H1 (cell line): ENCODE measurements at regions not wholly inside any gene's neighbourhood (a gene's known extent, or its start where the extent isn't known, plus 50 kb on each side); places are given as distances from the start of the nearest gene placed in this dataset.

Source experiments
- CTCF ChIA-PET: fragments of 300-600 bp; sonication (Branson Sonifier 250); formaldehyde crosslinking; loops from one replicate; lab custom pipeline; 2021; ENCODE audit not compliant: partially characterized antibody; lab: Charles Lee
- POLR2A ChIA-PET: fragments of 300-600 bp; sonication (Branson Sonifier 250); formaldehyde crosslinking; loops from one replicate; lab custom pipeline; 2021; ENCODE audit warnings: inconsistent platforms; ENCODE audit not compliant: partially characterized antibody; lab: Charles Lee
- DNase-seq, 2 experiments: peaks; one replicate each; pipeline versions ENCODE4 v3.0.0 to v3.0.0-alpha.2; 2010 to 2022; ENCODE audit warnings: low spot score in 2 of 2, low read depth in 1 of 2, mixed read lengths in 1 of 2
- FAIRE-seq: peaks from 2 replicates; lab custom pipeline; 2011; peaks lifted over from hg19 to GRCh38; lab: Jason Lieb, UNC
- H2AFZ ChIP-seq: 2 replicates; pipeline ENCODE4 v1.8.1; 2012; ENCODE audit warnings: low read length, inconsistent platforms
- H2AK5ac ChIP-seq: 2 replicates; pipeline ENCODE4 v1.6.1; 2013; ENCODE audit warnings: low read depth, low read length
- H2BK120ac ChIP-seq: replicated peaks from 2 replicates; pipeline ENCODE3; 2013; ENCODE audit warnings: low read depth, low read length, inconsistent platforms
- H2BK12ac ChIP-seq: 2 replicates; pipeline ENCODE4 v1.6.1; 2013; ENCODE audit warnings: low read depth, low read length
- H2BK15ac ChIP-seq: 2 replicates; pipeline ENCODE4 v1.6.1; 2013; ENCODE audit warnings: low read length
- H2BK20ac ChIP-seq: 2 replicates; pipeline ENCODE4 v1.6.1; 2013; ENCODE audit warnings: low read length
- H2BK5ac ChIP-seq: 2 replicates; pipeline ENCODE4 v1.6.1; 2013; ENCODE audit warnings: low read depth, low read length
- H3K14ac ChIP-seq: 2 replicates; pipeline ENCODE4 v1.6.1; 2013; ENCODE audit warnings: inconsistent platforms; ENCODE audit not compliant: insufficient read length
- H3K18ac ChIP-seq: 2 replicates; pipeline ENCODE4 v1.6.1; 2013; ENCODE audit warnings: low read length; ENCODE audit errors: extremely low read depth
- H3K23ac ChIP-seq: 2 replicates; pipeline ENCODE4 v1.6.1; 2013; ENCODE audit warnings: inconsistent platforms; ENCODE audit not compliant: insufficient read length
- H3K23me2 ChIP-seq: 2 replicates; pipeline ENCODE4 v1.6.1; 2013; ENCODE audit warnings: low read depth, low read length
- H3K27ac ChIP-seq: 2 replicates; pipeline ENCODE4 v1.6.1; 2011; ENCODE audit warnings: low read depth, low read length, inconsistent platforms
- H3K27me3 ChIP-seq, 4 experiments: replicated peaks in 1 of 4; 1 replicate in 1 of 4; 2 replicates in 3 of 4; pipeline versions ENCODE4 v1.6.1 to v1.8.1; 2011 to 2013; ENCODE audit warnings: low read length in 3 of 4, mild to moderate bottlenecking in 3 of 4, inconsistent platforms in 2 of 4, mixed read lengths in 2 of 4, moderate library complexity in 1 of 4; ENCODE audit not compliant: control insufficient read depth in 3 of 4, insufficient read depth in 3 of 4; ENCODE audit errors: extremely low read depth in 1 of 4
- H3K36me3 ChIP-seq, 4 experiments: 2 replicates each; pipeline versions ENCODE4 v1.6.1 to v1.8.1; 2011 to 2013; ENCODE audit warnings: mild to moderate bottlenecking in 4 of 4, low read length in 3 of 4, moderate library complexity in 2 of 4, control low read depth in 1 of 4, inconsistent platforms in 1 of 4; ENCODE audit not compliant: insufficient read depth in 4 of 4, control insufficient read depth in 2 of 4
- H3K4ac ChIP-seq: replicated peaks from 2 replicates; pipeline ENCODE3; 2013; ENCODE audit warnings: low read length, low read depth, mixed read lengths, inconsistent platforms; ENCODE audit not compliant: insufficient read length
- H3K4me1 ChIP-seq, 4 experiments: replicated peaks in 1 of 4; 1 replicate in 1 of 4; 2 replicates in 3 of 4; pipeline versions ENCODE4 v1.6.1 to v1.8.1; 2011 to 2013; ENCODE audit warnings: low read length in 3 of 4, inconsistent platforms in 2 of 4, mixed read lengths in 1 of 4; ENCODE audit not compliant: insufficient read depth in 4 of 4, control insufficient read depth in 3 of 4
- H3K4me2 ChIP-seq, 2 experiments: 2 replicates each; pipeline versions ENCODE4 v1.6.1 to v1.8.1; 2011 to 2013; ENCODE audit warnings: low read depth in 2 of 2, low read length in 2 of 2, control low read depth in 1 of 2, inconsistent platforms in 1 of 2, mild to moderate bottlenecking in 1 of 2; ENCODE audit not compliant: insufficient read depth in 1 of 2
- H3K4me3 ChIP-seq, 4 experiments: fragments of 200-600, 300-600 bp in 1 of 4; sonication (generic), shearing (Covaris generic), sonication (Bioruptor Twin) in 1 of 4; 2 replicates each; pipeline versions ENCODE4 v1.5.1 to v1.8.1; 2011 to 2016; ENCODE audit warnings: low read length in 4 of 4, low read depth in 3 of 4, control low read depth in 2 of 4, inconsistent platforms in 2 of 4, mild to moderate bottlenecking in 2 of 4, mixed read lengths in 1 of 4, moderate library complexity in 1 of 4; ENCODE audit not compliant: insufficient read depth in 2 of 4; ENCODE audit errors: extremely low read depth in 1 of 4
- H3K56ac ChIP-seq: replicated peaks from 2 replicates; pipeline ENCODE3; 2013; ENCODE audit warnings: low read depth, mild to moderate bottlenecking, mixed read lengths, low read length, inconsistent platforms; ENCODE audit not compliant: insufficient read length
- H3K79me1 ChIP-seq: 2 replicates; pipeline ENCODE4 v1.6.1; 2013; ENCODE audit warnings: low read depth, low read length, control low read depth
- H3K79me2 ChIP-seq, 2 experiments: 2 replicates each; pipeline versions ENCODE4 v1.6.1 to v1.8.1; 2012 to 2013; ENCODE audit warnings: low read length in 2 of 2, mild to moderate bottlenecking in 2 of 2, inconsistent platforms in 1 of 2; ENCODE audit not compliant: insufficient read depth in 2 of 2, control insufficient read depth in 1 of 2
- H3K9ac ChIP-seq, 4 experiments: replicated peaks in 1 of 4; 1 replicate in 1 of 4; 2 replicates in 3 of 4; pipeline versions ENCODE4 v1.6.1 to v1.8.1; 2011 to 2013; ENCODE audit warnings: low read depth in 3 of 4, low read length in 3 of 4, control low read depth in 2 of 4, mild to moderate bottlenecking in 2 of 4, moderate library complexity in 2 of 4, inconsistent platforms in 1 of 4; ENCODE audit errors: extremely low read depth in 1 of 4
- H3K9me3 ChIP-seq, 2 experiments: 2 replicates each; pipeline versions ENCODE4 v1.6.1 to v1.8.1; 2012 to 2013; ENCODE audit warnings: mild to moderate bottlenecking in 2 of 2, moderate library complexity in 2 of 2, control low read depth in 1 of 2, inconsistent platforms in 1 of 2, low read depth in 1 of 2, low read length in 1 of 2, mixed read lengths in 1 of 2; ENCODE audit not compliant: insufficient read depth in 2 of 2
- H4K20me1 ChIP-seq, 2 experiments: replicated peaks in 1 of 2; 2 replicates each; pipeline versions ENCODE3 to v1.8.1; 2011 to 2013; ENCODE audit warnings: inconsistent platforms in 2 of 2, low read length in 2 of 2, mild to moderate bottlenecking in 1 of 2; ENCODE audit not compliant: insufficient read depth in 2 of 2, control insufficient read depth in 1 of 2
- H4K5ac ChIP-seq: 2 replicates; pipeline ENCODE4 v1.6.1; 2013; ENCODE audit warnings: low read length, low read depth, mixed read lengths, inconsistent platforms; ENCODE audit not compliant: insufficient read length
- H4K8ac ChIP-seq: 2 replicates; pipeline ENCODE4 v1.8.0; 2013; ENCODE audit warnings: mild to moderate bottlenecking, moderate library complexity, low read length, inconsistent platforms; ENCODE audit not compliant: insufficient read depth; ENCODE audit errors: extremely low read depth
- H4K91ac ChIP-seq: replicated peaks from 2 replicates; pipeline ENCODE3; 2013; ENCODE audit warnings: low read length, mixed read lengths, inconsistent platforms; ENCODE audit not compliant: insufficient read length
- CREB1 ChIP-seq: IDR thresholded peaks from 2 replicates; pipeline ENCODE4 v1.6.1; 2012; ENCODE audit warnings: inconsistent platforms
- EZH2 ChIP-seq: fragments of 200-600 bp; sonication (generic); IDR thresholded peaks from 2 replicates; pipeline ENCODE4 v1.7.1; 2012; ENCODE audit warnings: low read depth, mild to moderate bottlenecking, moderate library complexity, low read length, inconsistent platforms; ENCODE audit not compliant: severe bottlenecking
- WGBS, 2 experiments: shearing (Covaris generic) in 1 of 2; methylation state at CpG; one replicate each; pipeline versions ENCODE4 v1.1.6 to v1.1.7; 2013 to 2015; ENCODE audit warnings: low lambda C conversion rate in 2 of 2, mixed read lengths in 2 of 2, inconsistent platforms in 1 of 2, low coverage in 1 of 2, missing lambda C conversion rate in 1 of 2; ENCODE audit not compliant: insufficient replicate concordance in 2 of 2, insufficient coverage in 1 of 2, insufficient read length in 1 of 2; ENCODE audit errors: extremely low coverage in 1 of 2, missing lambda C conversion rate in 1 of 2; 5-methylcytosine and 5-hydroxymethylcytosine counted together
- TF ChIP-seq, protein P1 (sequence below): IDR thresholded peaks from 2 replicates; pipeline ENCODE4 v1.6.1; 2012; ENCODE audit warnings: inconsistent platforms
- TF ChIP-seq, protein P2 (sequence below): IDR thresholded peaks from 2 replicates; pipeline ENCODE4 v1.6.1; 2012; ENCODE audit warnings: inconsistent platforms

DNA sequence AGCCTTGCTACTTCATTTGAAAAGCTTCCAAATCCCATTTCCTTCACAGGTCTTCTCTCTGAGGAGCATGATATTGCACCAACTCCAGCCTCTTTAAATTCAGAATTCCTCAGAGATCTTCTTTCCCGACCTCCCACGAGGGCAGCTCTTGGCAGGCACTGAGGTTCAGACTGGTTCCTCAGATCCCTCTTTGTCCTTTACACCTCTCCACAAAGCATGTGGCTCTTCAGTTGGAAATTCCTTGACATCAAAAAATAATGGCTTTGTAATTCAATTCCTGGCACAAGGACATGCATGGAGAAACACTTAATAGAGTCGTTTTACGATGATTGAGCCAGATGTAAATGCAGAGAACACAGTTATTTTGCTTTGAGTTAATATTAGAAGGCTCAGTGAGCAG lies 63.2 kb upstream of the TMX1 start:
- no peak overlapping the region for H2BK12ac ChIP-seq
- no peak overlapping the region for H3K23ac ChIP-seq
- H2BK20ac ChIP-seq = no peak overlapping the region
- H3K9me3 ChIP-seq = no peaks in the 10 kb centered on the region
- no peak overlapping the region for H3K56ac ChIP-seq
- 56% methylated on average over 4 of the region's 4 CpGs; no CpG with 5 or more reads in 1 of the 2 experiments for WGBS, 2 experiments
- H3K36me3 ChIP-seq = no peaks in the 10 kb centered on the region
- no peaks in the 10 kb centered on the region for H3K79me2 ChIP-seq
- H2BK5ac ChIP-seq = no peak overlapping the region
- H2AK5ac ChIP-seq = no peak overlapping the region
- H2AFZ ChIP-seq = peak overlapping the region; percentile 7; the same call in 1 of the 2 replicates
- H2BK120ac ChIP-seq = no peak overlapping the region
- CTCF ChIA-PET = interaction anchor here (0.6 kb wide), 1 partner anchor 452 kb away, joined by 3 read pairs; no protein-coding TSS in a partner anchor
- no peak overlapping the region for H4K91ac ChIP-seq
- H3K27ac ChIP-seq = no peak overlapping the region
- no peak overlapping the region for H3K14ac ChIP-seq
- peaks cover 0 to 3% (median 0%) of the 10 kb centered on the region in 4 experiments; a peak in 1 of 7 replicates for H3K4me1 ChIP-seq
- DNase-seq (no peak), FAIRE-seq (no peak)
- no peak overlapping the region for H3K9ac ChIP-seq
- H3K4ac ChIP-seq = no peak overlapping the region
- H3K18ac ChIP-seq = no peak overlapping the region
- no peak overlapping the region for H2BK15ac ChIP-seq
- no peaks in the 10 kb centered on the region for H3K23me2 ChIP-seq
- H4K20me1 ChIP-seq = no peaks in the 10 kb centered on the region
- H4K8ac ChIP-seq = no peak overlapping the region
- H4K5ac ChIP-seq = no peak overlapping the region
- POLR2A ChIA-PET = no interaction called here
- H3K27me3 ChIP-seq = no peaks in the 10 kb centered on the region
- no peaks in the 10 kb centered on the region for H3K79me1 ChIP-seq
- no peak overlapping the region for H3K4me3 ChIP-seq
- TF ChIP-seq EZH2 (no peak), CREB1 (no peak)
- TF ChIP-seq, protein P1, sequence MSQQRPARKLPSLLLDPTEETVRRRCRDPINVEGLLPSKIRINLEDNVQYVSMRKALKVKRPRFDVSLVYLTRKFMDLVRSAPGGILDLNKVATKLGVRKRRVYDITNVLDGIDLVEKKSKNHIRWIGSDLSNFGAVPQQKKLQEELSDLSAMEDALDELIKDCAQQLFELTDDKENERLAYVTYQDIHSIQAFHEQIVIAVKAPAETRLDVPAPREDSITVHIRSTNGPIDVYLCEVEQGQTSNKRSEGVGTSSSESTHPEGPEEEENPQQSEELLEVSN = 0 out of 2 replicates have a peak, but pooled peaks have one; percentile 27
- TF ChIP-seq, protein P2, sequence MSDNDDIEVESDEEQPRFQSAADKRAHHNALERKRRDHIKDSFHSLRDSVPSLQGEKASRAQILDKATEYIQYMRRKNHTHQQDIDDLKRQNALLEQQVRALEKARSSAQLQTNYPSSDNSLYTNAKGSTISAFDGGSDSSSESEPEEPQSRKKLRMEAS = peak; percentile 34; the same call in 1 of the 2 replicates
- no peak overlapping the region for H3K4me2 ChIP-seq
